ENCODE measurements at regions not wholly inside any gene's neighbourhood (a gene's known extent, or its start where the extent isn't known, plus 50 kb on each side); places are given as distances from the start of the nearest gene placed in this dataset.

DNA sequence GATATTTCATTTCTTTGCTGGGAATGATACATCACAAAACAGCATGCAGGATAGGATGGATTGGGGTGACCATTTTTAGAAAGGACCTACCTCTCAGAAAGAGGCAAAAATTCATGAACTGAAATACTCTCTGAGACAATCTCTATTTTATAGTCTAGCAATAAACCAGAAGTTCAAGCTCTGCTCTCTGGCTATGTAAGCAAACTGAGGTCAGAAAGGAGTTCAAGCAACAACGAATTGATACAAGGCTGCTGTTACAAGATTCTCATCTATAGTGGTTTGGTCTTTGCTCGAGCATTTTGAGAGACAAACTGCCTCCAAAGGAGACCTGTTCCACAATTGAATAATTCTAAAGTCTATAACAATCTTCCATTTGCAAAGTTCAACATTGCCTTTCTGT, 84.7 kb upstream of the GOLGA8J start:
- TF ChIP-seq, protein P1, sequence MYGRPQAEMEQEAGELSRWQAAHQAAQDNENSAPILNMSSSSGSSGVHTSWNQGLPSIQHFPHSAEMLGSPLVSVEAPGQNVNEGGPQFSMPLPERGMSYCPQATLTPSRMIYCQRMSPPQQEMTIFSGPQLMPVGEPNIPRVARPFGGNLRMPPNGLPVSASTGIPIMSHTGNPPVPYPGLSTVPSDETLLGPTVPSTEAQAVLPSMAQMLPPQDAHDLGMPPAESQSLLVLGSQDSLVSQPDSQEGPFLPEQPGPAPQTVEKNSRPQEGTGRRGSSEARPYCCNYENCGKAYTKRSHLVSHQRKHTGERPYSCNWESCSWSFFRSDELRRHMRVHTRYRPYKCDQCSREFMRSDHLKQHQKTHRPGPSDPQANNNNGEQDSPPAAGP (tag by site-specific recombination; IDR thresholded peaks at IDR 0.05), result no peak
- TF ChIP-seq MZF1 (tag by site-specific recombination; IDR thresholded peaks at IDR 0.05; ENCODE audit: borderline replicate concordance) (no peak), ZNF214 (tag by site-specific recombination; IDR thresholded peaks at IDR 0.05; ENCODE audit: borderline replicate concordance) (no peak), ZNF423 (tag by site-specific recombination; IDR thresholded peaks at IDR 0.05) (no peak), ZNF555 (tag by site-specific recombination; conservative IDR thresholded peaks at IDR 0.05) (no peak), ZNF341 (tag by site-specific recombination; IDR thresholded peaks at IDR 0.05; ENCODE audit: low read depth) (no peak), IKZF3 (tag by site-specific recombination; IDR thresholded peaks at IDR 0.05) (no peak), ZNF292 (tag by site-specific recombination; IDR thresholded peaks at IDR 0.05; ENCODE audit: borderline replicate concordance, low read depth) (no peak), ZNF335 (tag by site-specific recombination; conservative IDR thresholded peaks at IDR 0.05) (no peak), ZBTB17 (tag by site-specific recombination; IDR thresholded peaks at IDR 0.05) (no peak), GLI2 (tag by site-specific recombination; IDR thresholded peaks at IDR 0.05; ENCODE audit: borderline replicate concordance, low read depth) (no peak), ZNF404 (tag by site-specific recombination; IDR thresholded peaks at IDR 0.05) (no peak), WT1 (tag by site-specific recombination; IDR thresholded peaks at IDR 0.05) (no peak)
- TF ChIP-seq, protein P2, sequence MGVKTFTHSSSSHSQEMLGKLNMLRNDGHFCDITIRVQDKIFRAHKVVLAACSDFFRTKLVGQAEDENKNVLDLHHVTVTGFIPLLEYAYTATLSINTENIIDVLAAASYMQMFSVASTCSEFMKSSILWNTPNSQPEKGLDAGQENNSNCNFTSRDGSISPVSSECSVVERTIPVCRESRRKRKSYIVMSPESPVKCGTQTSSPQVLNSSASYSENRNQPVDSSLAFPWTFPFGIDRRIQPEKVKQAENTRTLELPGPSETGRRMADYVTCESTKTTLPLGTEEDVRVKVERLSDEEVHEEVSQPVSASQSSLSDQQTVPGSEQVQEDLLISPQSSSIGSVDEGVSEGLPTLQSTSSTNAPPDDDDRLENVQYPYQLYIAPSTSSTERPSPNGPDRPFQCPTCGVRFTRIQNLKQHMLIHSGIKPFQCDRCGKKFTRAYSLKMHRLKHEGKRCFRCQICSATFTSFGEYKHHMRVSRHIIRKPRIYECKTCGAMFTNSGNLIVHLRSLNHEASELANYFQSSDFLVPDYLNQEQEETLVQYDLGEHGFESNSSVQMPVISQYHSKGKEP (tag by site-specific recombination; IDR thresholded peaks at IDR 0.05), result no peak
- TF ChIP-seq, protein P3, sequence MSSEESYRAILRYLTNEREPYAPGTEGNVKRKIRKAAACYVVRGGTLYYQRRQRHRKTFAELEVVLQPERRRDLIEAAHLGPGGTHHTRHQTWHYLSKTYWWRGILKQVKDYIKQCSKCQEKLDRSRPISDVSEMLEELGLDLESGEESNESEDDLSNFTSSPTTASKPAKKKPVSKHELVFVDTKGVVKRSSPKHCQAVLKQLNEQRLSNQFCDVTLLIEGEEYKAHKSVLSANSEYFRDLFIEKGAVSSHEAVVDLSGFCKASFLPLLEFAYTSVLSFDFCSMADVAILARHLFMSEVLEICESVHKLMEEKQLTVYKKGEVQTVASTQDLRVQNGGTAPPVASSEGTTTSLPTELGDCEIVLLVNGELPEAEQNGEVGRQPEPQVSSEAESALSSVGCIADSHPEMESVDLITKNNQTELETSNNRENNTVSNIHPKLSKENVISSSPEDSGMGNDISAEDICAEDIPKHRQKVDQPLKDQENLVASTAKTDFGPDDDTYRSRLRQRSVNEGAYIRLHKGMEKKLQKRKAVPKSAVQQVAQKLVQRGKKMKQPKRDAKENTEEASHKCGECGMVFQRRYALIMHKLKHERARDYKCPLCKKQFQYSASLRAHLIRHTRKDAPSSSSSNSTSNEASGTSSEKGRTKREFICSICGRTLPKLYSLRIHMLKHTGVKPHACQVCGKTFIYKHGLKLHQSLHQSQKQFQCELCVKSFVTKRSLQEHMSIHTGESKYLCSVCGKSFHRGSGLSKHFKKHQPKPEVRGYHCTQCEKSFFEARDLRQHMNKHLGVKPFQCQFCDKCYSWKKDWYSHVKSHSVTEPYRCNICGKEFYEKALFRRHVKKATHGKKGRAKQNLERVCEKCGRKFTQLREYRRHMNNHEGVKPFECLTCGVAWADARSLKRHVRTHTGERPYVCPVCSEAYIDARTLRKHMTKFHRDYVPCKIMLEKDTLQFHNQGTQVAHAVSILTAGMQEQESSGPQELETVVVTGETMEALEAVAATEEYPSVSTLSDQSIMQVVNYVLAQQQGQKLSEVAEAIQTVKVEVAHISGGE (tag by site-specific recombination; conservative IDR thresholded peaks at IDR 0.05; ENCODE audit: low read depth), result no peak
- TF ChIP-seq, protein P4, sequence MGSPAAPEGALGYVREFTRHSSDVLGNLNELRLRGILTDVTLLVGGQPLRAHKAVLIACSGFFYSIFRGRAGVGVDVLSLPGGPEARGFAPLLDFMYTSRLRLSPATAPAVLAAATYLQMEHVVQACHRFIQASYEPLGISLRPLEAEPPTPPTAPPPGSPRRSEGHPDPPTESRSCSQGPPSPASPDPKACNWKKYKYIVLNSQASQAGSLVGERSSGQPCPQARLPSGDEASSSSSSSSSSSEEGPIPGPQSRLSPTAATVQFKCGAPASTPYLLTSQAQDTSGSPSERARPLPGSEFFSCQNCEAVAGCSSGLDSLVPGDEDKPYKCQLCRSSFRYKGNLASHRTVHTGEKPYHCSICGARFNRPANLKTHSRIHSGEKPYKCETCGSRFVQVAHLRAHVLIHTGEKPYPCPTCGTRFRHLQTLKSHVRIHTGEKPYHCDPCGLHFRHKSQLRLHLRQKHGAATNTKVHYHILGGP (tag by site-specific recombination; IDR thresholded peaks at IDR 0.05), result no peak
- TF ChIP-seq, protein P5, sequence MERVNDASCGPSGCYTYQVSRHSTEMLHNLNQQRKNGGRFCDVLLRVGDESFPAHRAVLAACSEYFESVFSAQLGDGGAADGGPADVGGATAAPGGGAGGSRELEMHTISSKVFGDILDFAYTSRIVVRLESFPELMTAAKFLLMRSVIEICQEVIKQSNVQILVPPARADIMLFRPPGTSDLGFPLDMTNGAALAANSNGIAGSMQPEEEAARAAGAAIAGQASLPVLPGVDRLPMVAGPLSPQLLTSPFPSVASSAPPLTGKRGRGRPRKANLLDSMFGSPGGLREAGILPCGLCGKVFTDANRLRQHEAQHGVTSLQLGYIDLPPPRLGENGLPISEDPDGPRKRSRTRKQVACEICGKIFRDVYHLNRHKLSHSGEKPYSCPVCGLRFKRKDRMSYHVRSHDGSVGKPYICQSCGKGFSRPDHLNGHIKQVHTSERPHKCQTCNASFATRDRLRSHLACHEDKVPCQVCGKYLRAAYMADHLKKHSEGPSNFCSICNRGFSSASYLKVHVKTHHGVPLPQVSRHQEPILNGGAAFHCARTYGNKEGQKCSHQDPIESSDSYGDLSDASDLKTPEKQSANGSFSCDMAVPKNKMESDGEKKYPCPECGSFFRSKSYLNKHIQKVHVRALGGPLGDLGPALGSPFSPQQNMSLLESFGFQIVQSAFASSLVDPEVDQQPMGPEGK (tag by site-specific recombination; IDR thresholded peaks at IDR 0.05), result no peak
- TF ChIP-seq, protein P6, sequence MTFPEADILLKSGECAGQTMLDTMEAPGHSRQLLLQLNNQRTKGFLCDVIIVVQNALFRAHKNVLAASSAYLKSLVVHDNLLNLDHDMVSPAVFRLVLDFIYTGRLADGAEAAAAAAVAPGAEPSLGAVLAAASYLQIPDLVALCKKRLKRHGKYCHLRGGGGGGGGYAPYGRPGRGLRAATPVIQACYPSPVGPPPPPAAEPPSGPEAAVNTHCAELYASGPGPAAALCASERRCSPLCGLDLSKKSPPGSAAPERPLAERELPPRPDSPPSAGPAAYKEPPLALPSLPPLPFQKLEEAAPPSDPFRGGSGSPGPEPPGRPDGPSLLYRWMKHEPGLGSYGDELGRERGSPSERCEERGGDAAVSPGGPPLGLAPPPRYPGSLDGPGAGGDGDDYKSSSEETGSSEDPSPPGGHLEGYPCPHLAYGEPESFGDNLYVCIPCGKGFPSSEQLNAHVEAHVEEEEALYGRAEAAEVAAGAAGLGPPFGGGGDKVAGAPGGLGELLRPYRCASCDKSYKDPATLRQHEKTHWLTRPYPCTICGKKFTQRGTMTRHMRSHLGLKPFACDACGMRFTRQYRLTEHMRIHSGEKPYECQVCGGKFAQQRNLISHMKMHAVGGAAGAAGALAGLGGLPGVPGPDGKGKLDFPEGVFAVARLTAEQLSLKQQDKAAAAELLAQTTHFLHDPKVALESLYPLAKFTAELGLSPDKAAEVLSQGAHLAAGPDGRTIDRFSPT (tag by site-specific recombination; IDR thresholded peaks at IDR 0.05), result no peak
- Histone ChIP-seq H3K9me3 (ENCODE audit: control insufficient read depth, insufficient read depth, low read depth, low read length) (no peaks in the 10 kb centered on the region), H3K4me3 (ENCODE audit: low read depth, low read length) (no peak overlapping the region), H3K4me1 (ENCODE audit: control insufficient read depth, insufficient read depth, low read length) (no peaks in the 10 kb centered on the region), H3K27ac (ENCODE audit: extremely low read depth, low read depth, low read length) (no peak overlapping the region), H3K36me3 (ENCODE audit: control insufficient read depth in 2 of 2, insufficient read depth in 1 of 2, low read length in 2 of 2) (no peaks in the 10 kb centered on the region)
- CTCF ChIA-PET, result interaction anchor here (0.7 kb wide), 1 partner anchor 859 kb away, joined by 3 read pairs; no protein-coding TSS in a partner anchor
- POLR2A ChIA-PET, result no interaction called here

All from HEK293 (cell line).